Activated CD4-positive, alpha-beta T cell treated with anti-CD3 and anti-CD28 coated beads, Interleukin-2, amount 10 ng/mL, durations not matched to agents 7 days and 5 days (primary cell): ENCODE measurements at regions not wholly inside any gene's neighbourhood (a gene's known extent, or its start where the extent isn't known, plus 50 kb on each side); places are given as distances from the start of the nearest gene placed in this dataset.
"Not testable (repeated sequence)": the region's sequence is repeated elsewhere in the genome, so short reads cannot be mapped to it uniquely, and the experiment has no call there.

ENCODE experiments used
- CTCF ChIA-PET: fragments of 350-600 bp; sonication (Branson Sonifier 250); formaldehyde crosslinking; loops from one replicate; lab custom pipeline; 2021; ENCODE audit warnings: antibody characterized with exemption; lab: Charles Lee
- POLR2A ChIA-PET: fragments of 350-600 bp; sonication (Branson Sonifier 250); formaldehyde crosslinking; loops from one replicate; lab custom pipeline; 2021; ENCODE audit warnings: antibody characterized with exemption; lab: Charles Lee
- DNase-seq: peaks from one replicate; pipeline ENCODE4 v3.0.0-alpha.2; 2020
- H3K27ac Mint-ChIP-seq: one replicate; pipeline ENCODE4 v1.8.0; 2021; ENCODE audit warnings: mild to moderate bottlenecking, moderate library complexity, mixed read lengths
- H3K27me3 Mint-ChIP-seq: one replicate; pipeline ENCODE4 v1.8.0; 2021; ENCODE audit warnings: mixed read lengths
- H3K36me3 Mint-ChIP-seq: one replicate; pipeline ENCODE4 v1.8.0; 2021; ENCODE audit warnings: low read depth, mixed read lengths
- H3K4me1 Mint-ChIP-seq: one replicate; pipeline ENCODE4 v1.8.0; 2021; ENCODE audit warnings: mixed read lengths
- H3K4me3 Mint-ChIP-seq: one replicate; pipeline ENCODE4 v1.8.0; 2021; ENCODE audit warnings: mild to moderate bottlenecking, moderate library complexity, mixed read lengths
- H3K9me3 Mint-ChIP-seq: one replicate; pipeline ENCODE4 v1.8.0; 2021; ENCODE audit warnings: mixed read lengths

DNA sequence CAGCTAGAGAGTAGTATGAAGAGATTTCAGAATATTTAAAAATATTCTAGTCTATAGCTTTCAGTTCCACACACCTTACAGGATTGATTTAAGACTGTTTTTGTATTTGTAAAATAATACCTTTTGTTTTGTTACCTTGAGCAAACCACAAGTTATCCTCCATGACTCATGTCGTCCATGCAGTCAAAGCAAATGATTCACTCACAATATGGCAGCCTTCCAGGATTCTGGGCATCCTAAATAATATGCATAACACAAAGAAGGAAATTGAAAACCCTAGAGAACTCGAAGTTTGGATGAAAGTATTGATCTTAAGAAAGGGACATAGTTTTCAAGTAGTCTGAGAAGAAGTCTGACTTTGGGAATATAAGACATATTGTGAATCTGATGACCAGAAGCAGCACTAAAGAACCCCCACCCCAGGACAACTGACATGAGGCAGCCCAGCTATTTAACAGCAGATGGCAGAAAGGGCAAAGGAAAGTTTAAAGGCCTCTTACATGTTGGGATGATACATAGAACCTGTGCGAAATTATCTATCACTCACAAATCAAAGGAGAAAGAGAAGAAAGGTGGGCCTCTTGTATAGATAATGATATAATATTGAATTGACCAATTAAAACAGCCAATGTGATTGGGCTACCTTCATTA lies 857.9 kb downstream of the BRINP3 start:
- Mint-ChIP-seq H3K27ac (no peak overlapping the region), H3K9me3 (no peaks in the 10 kb centered on the region), H3K4me1 (no peaks in the 10 kb centered on the region), H3K36me3 (no peaks in the 10 kb centered on the region), H3K27me3 (no peaks in the 10 kb centered on the region), H3K4me3 (no peak overlapping the region)
- POLR2A ChIA-PET, result no interaction called here
- DNase-seq, result no peak
- CTCF ChIA-PET, result no interaction called here

DNA sequence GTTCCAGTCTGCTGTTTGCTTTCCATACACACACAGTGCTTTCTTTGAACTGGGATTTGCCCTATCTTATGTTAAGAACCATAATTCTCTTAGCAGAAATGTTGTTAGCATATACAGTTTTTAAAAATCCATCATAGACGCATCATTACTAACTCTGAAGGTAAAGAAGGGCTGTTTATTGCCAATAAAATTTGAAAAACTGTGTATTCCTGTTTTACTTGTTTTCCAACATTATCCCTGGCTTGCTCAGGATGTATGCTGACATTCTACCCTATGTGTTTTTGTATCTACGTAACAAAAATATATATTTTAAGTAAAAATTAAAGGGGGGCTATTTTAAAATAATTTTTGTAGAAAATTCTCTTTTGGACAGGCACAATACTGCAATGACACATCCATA lies 857.2 kb downstream of the BRINP3 start:
- H3K36me3 Mint-ChIP-seq, result no peaks in the 10 kb centered on the region
- CTCF ChIA-PET, result no interaction called here
- no peak overlapping the region for H3K4me3 Mint-ChIP-seq
- DNase-seq, result no peak
- POLR2A ChIA-PET, result no interaction called here
- no peaks in the 10 kb centered on the region for H3K4me1 Mint-ChIP-seq
- H3K9me3 Mint-ChIP-seq, result no peaks in the 10 kb centered on the region
- H3K27me3 Mint-ChIP-seq, result no peaks in the 10 kb centered on the region
- H3K27ac Mint-ChIP-seq, result no peak overlapping the region

DNA sequence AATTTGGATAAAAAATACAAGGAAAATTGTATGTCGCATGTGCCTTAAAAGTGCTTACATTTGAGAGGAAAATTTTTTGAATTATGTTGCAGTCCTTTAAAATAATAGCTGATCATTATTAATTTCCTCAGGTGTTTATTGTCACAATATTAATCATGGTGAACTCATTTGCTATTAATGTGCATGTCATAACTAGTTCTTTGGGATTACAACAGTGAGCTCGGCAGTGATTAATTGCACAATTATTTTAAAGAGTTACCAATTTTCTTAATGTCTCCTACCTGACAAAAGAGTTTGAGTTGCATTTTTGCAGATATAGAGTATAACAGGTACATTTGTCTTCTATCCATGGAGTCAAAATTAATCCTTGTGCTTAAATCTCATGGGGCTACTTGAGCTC lies 854.3 kb downstream of the BRINP3 start:
- Mint-ChIP-seq H3K27me3 (no peaks in the 10 kb centered on the region), H3K4me3 (no peak overlapping the region), H3K9me3 (no peaks in the 10 kb centered on the region), H3K4me1 (no peaks in the 10 kb centered on the region), H3K27ac (no peak overlapping the region), H3K36me3 (no peaks in the 10 kb centered on the region)
- no peak for DNase-seq
- POLR2A ChIA-PET, result no interaction called here
- CTCF ChIA-PET, result no interaction called here

GRCh38 chr1:189627427-189627826 lies 850.2 kb downstream of the BRINP3 start:
- no peak overlapping the region for H3K27ac Mint-ChIP-seq
- no peak overlapping the region for H3K4me3 Mint-ChIP-seq
- no peaks in the 10 kb centered on the region for H3K9me3 Mint-ChIP-seq
- no peaks in the 10 kb centered on the region for H3K4me1 Mint-ChIP-seq
- no peaks in the 10 kb centered on the region for H3K36me3 Mint-ChIP-seq
- ChIA-PET CTCF (no interaction called here), POLR2A (no interaction called here)
- DNase-seq, result no peak
- no peaks in the 10 kb centered on the region for H3K27me3 Mint-ChIP-seq

GRCh38 chr1:189628857-189629256 lies 848.8 kb downstream of the BRINP3 start:
- Mint-ChIP-seq H3K4me3 (no peak overlapping the region), H3K27me3 (no peaks in the 10 kb centered on the region), H3K9me3 (no peaks in the 10 kb centered on the region), H3K27ac (no peak overlapping the region), H3K36me3 (no peaks in the 10 kb centered on the region), H3K4me1 (no peaks in the 10 kb centered on the region)
- ChIA-PET CTCF (no interaction called here), POLR2A (no interaction called here)
- no peak for DNase-seq

- DNase-seq, result no peak
- H3K27me3 Mint-ChIP-seq, result no peaks in the 10 kb centered on the region
- CTCF ChIA-PET, result no interaction called here
- H3K27ac Mint-ChIP-seq, result no peak overlapping the region
- H3K4me3 Mint-ChIP-seq, result no peak overlapping the region
- no peaks in the 10 kb centered on the region for H3K4me1 Mint-ChIP-seq
- no peaks in the 10 kb centered on the region for H3K9me3 Mint-ChIP-seq
- no peaks in the 10 kb centered on the region for H3K36me3 Mint-ChIP-seq
- POLR2A ChIA-PET, result no interaction called here
These were observed 844.0 kb downstream of the BRINP3 start for GRCh38 chr1:189633658-189634057.

GRCh38 chr1:189637041-189637440 lies 840.6 kb downstream of the BRINP3 start:
- POLR2A ChIA-PET, result no interaction called here
- Mint-ChIP-seq H3K4me3 (no peak overlapping the region), H3K36me3 (no peaks in the 10 kb centered on the region), H3K27ac (no peak overlapping the region), H3K4me1 (no peaks in the 10 kb centered on the region), H3K9me3 (no peaks in the 10 kb centered on the region), H3K27me3 (no peaks in the 10 kb centered on the region)
- CTCF ChIA-PET, result no interaction called here
- DNase-seq, result no peak

- H3K4me1 Mint-ChIP-seq, H3K27me3 Mint-ChIP-seq, DNase-seq, CTCF ChIA-PET, H3K9me3 Mint-ChIP-seq, H3K36me3 Mint-ChIP-seq, H3K4me3 Mint-ChIP-seq, POLR2A ChIA-PET, H3K27ac Mint-ChIP-seq: not testable (repeated sequence)
These were observed 833.5 kb downstream of the BRINP3 start for GRCh38 chr1:189644156-189644555.

DNA sequence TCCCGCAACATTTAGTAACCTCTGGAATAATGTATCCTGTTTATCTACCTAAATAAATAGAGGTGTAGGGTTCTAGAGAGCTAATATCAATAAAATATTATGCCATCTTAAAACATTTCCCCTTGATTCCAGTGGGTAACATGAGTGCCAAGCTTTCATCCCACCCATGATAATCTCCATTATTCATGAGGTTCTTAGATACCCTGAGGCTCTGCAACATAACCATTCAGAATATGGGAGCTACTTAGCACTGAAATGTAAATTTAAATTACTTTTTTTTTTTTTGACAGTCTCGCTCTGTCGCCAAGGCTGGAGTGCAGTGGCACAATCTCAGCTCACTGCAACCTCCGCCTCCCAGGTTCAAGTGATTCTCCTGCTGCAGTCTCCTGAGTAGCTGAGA lies 832.7 kb downstream of the BRINP3 start:
- CTCF ChIA-PET, result no interaction called here

DNA sequence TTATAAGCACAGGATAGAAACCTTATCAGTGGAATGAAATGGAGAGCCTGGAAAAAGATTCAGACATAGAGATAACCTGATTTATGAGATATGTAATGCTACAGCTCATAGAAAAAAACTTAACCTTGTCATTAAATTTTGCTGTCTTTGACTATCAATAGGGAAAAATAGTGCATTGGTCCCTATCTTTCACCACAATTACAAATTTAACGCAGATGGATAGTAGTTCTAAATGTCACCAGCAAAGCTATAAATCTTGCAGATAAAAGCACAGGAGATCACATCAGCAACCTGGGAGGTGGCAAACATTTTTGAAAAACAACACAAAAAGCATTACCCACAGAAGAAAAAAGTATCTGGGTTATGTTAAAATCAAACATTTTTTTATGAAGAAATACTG lies 831.6 kb downstream of the BRINP3 start:
- CTCF ChIA-PET, result no interaction called here
- no peaks in the 10 kb centered on the region for H3K36me3 Mint-ChIP-seq
- no peak overlapping the region for H3K27ac Mint-ChIP-seq
- DNase-seq, result no peak
- no peaks in the 10 kb centered on the region for H3K4me1 Mint-ChIP-seq
- POLR2A ChIA-PET, result no interaction called here
- H3K27me3 Mint-ChIP-seq, result no peaks in the 10 kb centered on the region
- no peak overlapping the region for H3K4me3 Mint-ChIP-seq
- H3K9me3 Mint-ChIP-seq, result peaks cover 2% of the 10 kb centered on the region

More for the DNA sequence above, 832.7 kb downstream of the BRINP3 start:
- no peaks in the 10 kb centered on the region for H3K27me3 Mint-ChIP-seq
- no peak overlapping the region for H3K4me3 Mint-ChIP-seq
- no peaks in the 10 kb centered on the region for H3K9me3 Mint-ChIP-seq
- no peak for DNase-seq
- no peaks in the 10 kb centered on the region for H3K4me1 Mint-ChIP-seq
- no peak overlapping the region for H3K27ac Mint-ChIP-seq
- H3K36me3 Mint-ChIP-seq, result no peaks in the 10 kb centered on the region
- POLR2A ChIA-PET, result no interaction called here

GRCh38 chr1:189654906-189655305 lies 822.8 kb downstream of the BRINP3 start:
- Mint-ChIP-seq H3K9me3 (peaks cover 2% of the 10 kb centered on the region), H3K4me3 (no peak overlapping the region), H3K4me1 (no peaks in the 10 kb centered on the region), H3K36me3 (no peaks in the 10 kb centered on the region), H3K27ac (no peak overlapping the region), H3K27me3 (no peaks in the 10 kb centered on the region)
- CTCF ChIA-PET, result no interaction called here
- no peak for DNase-seq
- POLR2A ChIA-PET, result no interaction called here

DNA sequence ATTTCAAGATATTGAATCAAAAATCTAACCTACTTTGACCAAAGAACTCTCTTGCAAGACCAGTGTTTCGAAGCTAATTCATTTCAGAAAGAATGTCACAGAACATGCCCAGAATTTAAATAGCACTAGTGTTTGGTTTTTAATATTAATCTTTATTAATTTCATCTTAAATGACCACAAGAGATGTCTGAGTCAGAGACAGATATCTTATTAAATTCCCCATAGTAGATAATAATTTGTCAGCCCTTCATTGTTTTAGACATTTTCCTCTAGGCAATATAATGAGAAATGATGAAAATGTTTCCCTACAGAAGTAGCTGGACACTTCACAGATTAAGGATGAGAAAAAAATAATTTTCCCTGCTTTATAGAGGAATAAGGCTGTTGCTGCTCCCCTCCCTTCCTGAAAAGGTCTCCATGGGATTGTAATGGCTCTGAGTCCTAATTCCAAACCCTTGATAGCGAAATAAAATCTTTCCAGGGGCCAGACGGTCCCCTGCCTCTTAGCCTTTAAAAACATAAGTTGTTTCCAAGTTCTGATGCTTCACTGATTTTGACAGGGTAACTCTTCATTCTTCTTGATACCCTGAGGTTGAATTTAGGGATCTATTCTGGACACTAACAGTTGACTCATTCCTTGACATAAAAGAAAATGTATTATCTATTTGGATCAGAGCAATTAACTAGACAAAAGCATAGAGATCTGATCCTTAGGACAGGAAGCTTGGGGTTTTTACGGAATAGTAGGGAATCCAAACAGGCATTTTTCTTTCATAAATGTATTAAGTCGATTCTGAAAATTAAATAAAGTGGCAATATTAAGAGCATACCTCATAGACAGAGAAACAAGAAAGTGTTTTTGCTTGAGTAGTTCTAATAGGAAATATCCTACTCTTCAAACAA lies 820.8 kb downstream of the BRINP3 start:
- CTCF ChIA-PET, result no interaction called here
- H3K4me1 Mint-ChIP-seq, result no peaks in the 10 kb centered on the region
- no peak overlapping the region for H3K27ac Mint-ChIP-seq
- no peak overlapping the region for H3K4me3 Mint-ChIP-seq
- POLR2A ChIA-PET, result no interaction called here
- no peaks in the 10 kb centered on the region for H3K9me3 Mint-ChIP-seq
- H3K27me3 Mint-ChIP-seq, result no peaks in the 10 kb centered on the region
- no peak for DNase-seq
- H3K36me3 Mint-ChIP-seq, result no peaks in the 10 kb centered on the region

DNA sequence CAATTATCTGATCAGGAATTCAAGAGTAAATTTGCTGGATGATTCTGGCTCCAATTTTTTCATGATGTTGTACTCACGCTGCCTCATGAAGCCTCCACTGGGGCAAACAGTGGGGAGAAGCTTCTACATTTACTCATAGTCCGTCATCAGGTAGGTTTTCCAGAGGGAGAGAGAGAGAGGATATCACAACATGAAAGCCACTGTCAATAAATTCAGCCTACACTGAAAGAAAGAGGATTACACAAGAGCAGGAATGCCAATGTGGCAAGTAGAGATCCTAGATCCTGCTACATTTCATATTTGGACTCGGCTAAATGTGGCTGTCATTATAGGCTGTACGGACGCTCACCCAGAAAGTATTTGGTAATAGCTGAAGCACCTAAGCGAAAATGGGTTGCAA lies 819.9 kb downstream of the BRINP3 start:
- no peak for DNase-seq
- POLR2A ChIA-PET, result no interaction called here
- no peak overlapping the region for H3K4me3 Mint-ChIP-seq
- CTCF ChIA-PET, result no interaction called here
- no peak overlapping the region for H3K27ac Mint-ChIP-seq
- no peaks in the 10 kb centered on the region for H3K27me3 Mint-ChIP-seq
- no peaks in the 10 kb centered on the region for H3K4me1 Mint-ChIP-seq
- no peaks in the 10 kb centered on the region for H3K9me3 Mint-ChIP-seq
- no peaks in the 10 kb centered on the region for H3K36me3 Mint-ChIP-seq
